Hepatocyte (in vitro differentiated cells): ENCODE measurements at regions not wholly inside any gene's neighbourhood (a gene's known extent, or its start where the extent isn't known, plus 50 kb on each side); places are given as distances from the start of the nearest gene placed in this dataset.

ENCODE experiments used
- DNase-seq: peaks from one replicate; pipeline ENCODE4 v3.0.0-alpha.2; 2016; ENCODE audit warnings: low spot score
- H2AFZ ChIP-seq: fragments of 200-600 bp; sonication (generic); 2 replicates; pipeline ENCODE4 v1.6.0; 2016; ENCODE audit warnings: antibody characterized with exemption, mild to moderate bottlenecking
- H3K27ac ChIP-seq: fragments of 200-600 bp; sonication (generic); 2 replicates; pipeline ENCODE4 v1.5.1; 2016; ENCODE audit warnings: mild to moderate bottlenecking
- H3K27me3 ChIP-seq: fragments of 200-600 bp; sonication (generic); 2 replicates; pipeline ENCODE4 v1.6.1; 2016
- H3K36me3 ChIP-seq: fragments of 200-600 bp; sonication (generic); replicated peaks from 2 replicates; pipeline ENCODE4 v1.5.1; 2016; ENCODE audit warnings: low read depth; ENCODE audit not compliant: insufficient read depth
- H3K4me1 ChIP-seq: fragments of 200-600 bp; sonication (generic); 2 replicates; pipeline ENCODE4 v1.5.1; 2016; ENCODE audit warnings: mild to moderate bottlenecking, moderate library complexity; ENCODE audit not compliant: insufficient read depth
- H3K4me2 ChIP-seq: fragments of 200-600 bp; sonication (generic); 2 replicates; pipeline ENCODE4 v1.6.0; 2016
- H3K4me3 ChIP-seq: fragments of 200-600 bp; sonication (generic); 2 replicates; pipeline ENCODE4 v1.5.1; 2016; ENCODE audit warnings: mild to moderate bottlenecking
- H3K79me2 ChIP-seq: fragments of 200-600 bp; sonication (generic); 2 replicates; pipeline ENCODE4 v1.6.0; 2017; ENCODE audit warnings: mild to moderate bottlenecking
- H3K9me2 ChIP-seq: fragments of 200-600 bp; sonication (generic); replicated peaks from 2 replicates; pipeline ENCODE4 v1.6.0; 2017; ENCODE audit warnings: mild to moderate bottlenecking; ENCODE audit not compliant: insufficient read depth
- H3K9me3 ChIP-seq: fragments of 200-600 bp; sonication (generic); 2 replicates; pipeline ENCODE4 v1.5.1; 2016; ENCODE audit warnings: low read depth, mild to moderate bottlenecking
- H4K20me1 ChIP-seq: fragments of 200-600 bp; sonication (generic); 2 replicates; pipeline ENCODE4 v1.6.0; 2016; ENCODE audit warnings: mild to moderate bottlenecking; ENCODE audit not compliant: insufficient read depth, poor library complexity, severe bottlenecking
- CTCF ChIP-seq: fragments of 200-600 bp; sonication (generic); IDR thresholded peaks from 2 replicates; pipeline ENCODE4 v1.5.1; 2016; ENCODE audit warnings: antibody characterized with exemption, mild to moderate bottlenecking; ENCODE audit not compliant: poor library complexity
- EZH2 ChIP-seq: fragments of 200-600 bp; sonication (generic); IDR thresholded peaks from 2 replicates; pipeline ENCODE4 v1.6.1; 2016; ENCODE audit warnings: antibody characterized with exemption, mild to moderate bottlenecking, borderline replicate concordance
- EZH2phosphoT487 ChIP-seq: fragments of 200-600 bp; sonication (generic); IDR thresholded peaks from one replicate; pipeline ENCODE4 v1.6.1; 2018; ENCODE audit warnings: antibody characterized with exemption, mild to moderate bottlenecking, low read depth, moderate library complexity; ENCODE audit not compliant: unreplicated experiment, severe bottlenecking
- WGBS: methylation state at CpG from one replicate; pipeline ENCODE4 v1.1.6; 2016; ENCODE audit warnings: low lambda C conversion rate; ENCODE audit errors: missing lambda C conversion rate; 5-methylcytosine and 5-hydroxymethylcytosine counted together

GRCh38 chr3:13125092-13126015 lies 52.1 kb upstream of the IQSEC1 start:
- H4K20me1 ChIP-seq: no peaks in the 10 kb centered on the region
- WGBS: 84% methylated on average over 13 of the region's 13 CpGs
- H3K36me3 ChIP-seq: no peaks in the 10 kb centered on the region
- H3K4me1 ChIP-seq: no peaks in the 10 kb centered on the region
- no peak for DNase-seq
- no peaks in the 10 kb centered on the region for H3K9me3 ChIP-seq
- H3K4me2 ChIP-seq: no peak overlapping the region
- H3K4me3 ChIP-seq: no peak overlapping the region
- no peaks in the 10 kb centered on the region for H3K9me2 ChIP-seq
- no peak overlapping the region for H2AFZ ChIP-seq
- TF ChIP-seq CTCF (no peak), EZH2phosphoT487 (no peak), EZH2 (no peak)
- no peaks in the 10 kb centered on the region for H3K79me2 ChIP-seq
- H3K27ac ChIP-seq: no peak overlapping the region
- peaks cover 3% of the 10 kb centered on the region for H3K27me3 ChIP-seq

- no peaks in the 10 kb centered on the region for H3K79me2 ChIP-seq
- no peak overlapping the region for H3K27ac ChIP-seq
- no peak for TF ChIP-seq EZH2
- TF ChIP-seq CTCF: no peak
- no peak for TF ChIP-seq EZH2phosphoT487
- no peaks in the 10 kb centered on the region for H3K36me3 ChIP-seq
- DNase-seq: no peak
- no peak overlapping the region for H2AFZ ChIP-seq
- H3K9me2 ChIP-seq: no peaks in the 10 kb centered on the region
- peaks cover 3% of the 10 kb centered on the region for H3K27me3 ChIP-seq
- WGBS: 84% methylated on average over 11 of the region's 11 CpGs
- H3K4me3 ChIP-seq: no peak overlapping the region
- no peaks in the 10 kb centered on the region for H3K9me3 ChIP-seq
- no peak overlapping the region for H3K4me2 ChIP-seq
- H4K20me1 ChIP-seq: no peaks in the 10 kb centered on the region
- H3K4me1 ChIP-seq: no peaks in the 10 kb centered on the region
Measured at GRCh38 chr3:13124631-13125030, 51.4 kb upstream of the IQSEC1 start.

GRCh38 chr3:13123765-13124164 lies 50.5 kb upstream of the IQSEC1 start:
- no peaks in the 10 kb centered on the region for H3K79me2 ChIP-seq
- no peaks in the 10 kb centered on the region for H3K9me2 ChIP-seq
- H3K4me2 ChIP-seq: no peak overlapping the region
- H2AFZ ChIP-seq: no peak overlapping the region
- WGBS: 90% methylated on average over 11 of the region's 11 CpGs
- peaks cover 3% of the 10 kb centered on the region for H3K27me3 ChIP-seq
- no peaks in the 10 kb centered on the region for H3K36me3 ChIP-seq
- no peaks in the 10 kb centered on the region for H3K9me3 ChIP-seq
- H3K4me1 ChIP-seq: no peaks in the 10 kb centered on the region
- TF ChIP-seq CTCF: no peak
- no peak for TF ChIP-seq EZH2
- no peak for TF ChIP-seq EZH2phosphoT487
- no peaks in the 10 kb centered on the region for H4K20me1 ChIP-seq
- no peak overlapping the region for H3K4me3 ChIP-seq
- H3K27ac ChIP-seq: no peak overlapping the region
- DNase-seq: no peak
